ENCODE measurements at regions not wholly inside any gene's neighbourhood (a gene's known extent, or its start where the extent isn't known, plus 50 kb on each side); places are given as distances from the start of the nearest gene placed in this dataset.

- 35 to 66% methylated on average over 1 of the region's 1 CpG for WGBS, 2 donors
- DNase-seq (no peak), ATAC-seq (ENCODE audit: low FRiP score) (no peak)
- H3K9me3 ChIP-seq (ENCODE audit: control insufficient read depth, low read length): no peaks in the 10 kb centered on the region
- H3K27ac ChIP-seq (ENCODE audit: low read depth in 1 of 2, low read length in 2 of 2): no peak overlapping the region
- H3K4me1 ChIP-seq (ENCODE audit: control insufficient read depth in 1 of 2, insufficient read depth in 2 of 2, low read length in 2 of 2): no peaks in the 10 kb centered on the region
- no peaks in the 10 kb centered on the region for H3K36me3 ChIP-seq (ENCODE audit: control insufficient read depth in 1 of 2, insufficient read depth in 2 of 2, low read length in 1 of 2)
- intact Hi-C loops (cut with DNase I): no loop called here
- H3K27me3 ChIP-seq (ENCODE audit: control insufficient read depth in 1 of 2, insufficient read depth in 2 of 2, low read length in 1 of 2): no peaks in the 10 kb centered on the region
- no peak overlapping the region for H3K4me3 ChIP-seq (ENCODE audit: low read length in 2 of 2)
Measured at GRCh38 chr1:55352811-55353180, 137.6 kb upstream of the USP24 start.

- 93 to 94% methylated on average over 7 of the region's 7 CpGs for WGBS, 2 donors
- H3K4me1 ChIP-seq (ENCODE audit: control insufficient read depth in 1 of 2, insufficient read depth in 2 of 2, low read length in 2 of 2): no peaks in the 10 kb centered on the region
- DNase-seq: no peak
- peak; percentile 39 for ATAC-seq (ENCODE audit: low FRiP score)
- no peaks in the 10 kb centered on the region for H3K27me3 ChIP-seq (ENCODE audit: control insufficient read depth in 1 of 2, insufficient read depth in 2 of 2, low read length in 1 of 2)
- intact Hi-C loops (cut with DNase I): no loop called here
- H3K36me3 ChIP-seq (ENCODE audit: control insufficient read depth in 1 of 2, insufficient read depth in 2 of 2, low read length in 1 of 2): no peaks in the 10 kb centered on the region
- H3K4me3 ChIP-seq (ENCODE audit: low read length in 2 of 2): no peak overlapping the region
- H3K27ac ChIP-seq (ENCODE audit: low read depth in 1 of 2, low read length in 2 of 2): no peak overlapping the region
- no peaks in the 10 kb centered on the region for H3K9me3 ChIP-seq (ENCODE audit: control insufficient read depth, low read length)
Measured at GRCh38 chr1:55352080-55352810, 137.1 kb upstream of the USP24 start.

DNA sequence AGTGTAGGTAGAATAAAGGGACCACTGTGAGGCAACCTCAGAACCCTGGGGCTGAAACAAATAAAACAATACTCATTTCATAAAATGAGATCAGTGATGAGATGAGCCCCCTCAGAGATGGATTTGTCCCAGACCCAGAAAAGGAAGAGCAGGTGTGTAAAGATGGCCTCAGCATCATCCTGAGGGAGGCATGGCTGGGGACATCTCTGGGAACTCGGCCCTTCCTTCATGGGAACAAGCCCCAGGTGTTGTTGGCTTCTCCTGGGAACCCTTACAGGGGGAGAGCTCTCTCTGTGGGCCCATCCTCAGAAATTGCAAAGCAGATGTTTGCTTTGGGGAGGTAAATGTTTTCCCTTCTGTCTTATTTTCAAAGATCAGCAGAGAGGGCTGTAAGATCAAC is 133.2 kb upstream of the USP24 start:
- Histone ChIP-seq H3K27ac (ENCODE audit: low read depth in 1 of 2, low read length in 2 of 2) (no peak overlapping the region), H3K4me1 (ENCODE audit: control insufficient read depth in 1 of 2, insufficient read depth in 2 of 2, low read length in 2 of 2) (no peaks in the 10 kb centered on the region), H3K27me3 (ENCODE audit: control insufficient read depth in 1 of 2, insufficient read depth in 2 of 2, low read length in 1 of 2) (no peaks in the 10 kb centered on the region), H3K9me3 (ENCODE audit: control insufficient read depth, low read length) (no peaks in the 10 kb centered on the region), H3K4me3 (ENCODE audit: low read length in 2 of 2) (no peak overlapping the region), H3K36me3 (ENCODE audit: control insufficient read depth in 1 of 2, insufficient read depth in 2 of 2, low read length in 1 of 2) (no peaks in the 10 kb centered on the region)
- intact Hi-C loops (cut with DNase I): no loop called here
- ATAC-seq (ENCODE audit: low FRiP score): no peak
- WGBS, 2 donors: 1 to 43% methylated on average over 1 of the region's 1 CpG
- DNase-seq: no peak

GRCh38 chr1:55347866-55348265 is 132.7 kb upstream of the USP24 start:
- no peak overlapping the region for H3K27ac ChIP-seq (ENCODE audit: low read depth in 1 of 2, low read length in 2 of 2)
- 63 to 64% methylated on average over 2 of the region's 2 CpGs for WGBS, 2 donors
- ATAC-seq (ENCODE audit: low FRiP score): no peak
- H3K27me3 ChIP-seq (ENCODE audit: control insufficient read depth in 1 of 2, insufficient read depth in 2 of 2, low read length in 1 of 2): no peaks in the 10 kb centered on the region
- no peak for DNase-seq
- intact Hi-C loops (cut with DNase I): no loop called here
- no peaks in the 10 kb centered on the region for H3K36me3 ChIP-seq (ENCODE audit: control insufficient read depth in 1 of 2, insufficient read depth in 2 of 2, low read length in 1 of 2)
- no peak overlapping the region for H3K4me3 ChIP-seq (ENCODE audit: low read length in 2 of 2)
- H3K9me3 ChIP-seq (ENCODE audit: control insufficient read depth, low read length): no peaks in the 10 kb centered on the region
- H3K4me1 ChIP-seq (ENCODE audit: control insufficient read depth in 1 of 2, insufficient read depth in 2 of 2, low read length in 2 of 2): no peaks in the 10 kb centered on the region

DNA sequence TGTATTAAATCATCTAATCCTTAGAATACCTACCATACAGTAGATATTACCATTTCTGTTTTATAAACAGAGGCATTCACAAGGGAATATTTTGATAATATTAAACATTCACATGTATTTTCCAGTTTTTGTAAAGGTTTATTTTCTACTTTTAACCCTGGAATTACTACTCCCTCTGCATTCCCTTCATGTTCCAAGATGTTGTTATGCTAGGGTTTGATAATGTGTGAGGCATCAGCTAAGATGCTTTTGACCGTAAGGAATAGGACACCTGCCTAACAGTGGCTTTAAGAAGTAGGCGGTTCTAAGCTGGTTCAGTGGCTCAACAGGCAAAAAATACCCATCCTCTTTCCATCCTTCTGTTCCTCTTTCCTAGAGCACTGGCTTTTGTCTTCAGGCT is 131.9 kb upstream of the USP24 start:
- no peak for ATAC-seq (ENCODE audit: low FRiP score)
- DNase-seq: no peak
- Histone ChIP-seq H3K4me3 (ENCODE audit: low read length in 2 of 2) (no peak overlapping the region), H3K4me1 (ENCODE audit: control insufficient read depth in 1 of 2, insufficient read depth in 2 of 2, low read length in 2 of 2) (no peaks in the 10 kb centered on the region), H3K27me3 (ENCODE audit: control insufficient read depth in 1 of 2, insufficient read depth in 2 of 2, low read length in 1 of 2) (no peaks in the 10 kb centered on the region), H3K9me3 (ENCODE audit: control insufficient read depth, low read length) (no peaks in the 10 kb centered on the region), H3K27ac (ENCODE audit: low read depth in 1 of 2, low read length in 2 of 2) (no peak overlapping the region), H3K36me3 (ENCODE audit: control insufficient read depth in 1 of 2, insufficient read depth in 2 of 2, low read length in 1 of 2) (no peaks in the 10 kb centered on the region)
- intact Hi-C loops (cut with DNase I): no loop called here
- 88 to 92% methylated on average over 2 of the region's 2 CpGs for WGBS, 2 donors

DNA sequence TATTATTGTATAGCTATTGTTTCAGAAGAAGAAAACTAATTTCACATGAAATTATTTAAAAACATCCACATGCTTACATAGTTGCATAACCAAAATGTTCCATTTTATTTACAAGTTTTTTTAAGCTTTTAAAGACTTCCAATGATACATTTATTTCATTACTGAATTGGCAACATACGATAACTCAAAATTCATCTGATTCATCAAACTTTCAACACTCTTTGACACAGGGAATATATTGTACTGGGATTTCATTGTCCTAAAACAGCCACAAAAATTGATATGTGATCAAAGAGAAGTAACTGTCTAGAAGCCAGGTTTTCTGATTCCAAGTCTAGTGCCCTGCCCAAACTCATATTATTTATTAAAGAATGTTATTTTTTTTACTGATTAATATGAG is 131.4 kb upstream of the USP24 start:
- Histone ChIP-seq H3K4me3 (ENCODE audit: low read length in 2 of 2) (no peak overlapping the region), H3K4me1 (ENCODE audit: control insufficient read depth in 1 of 2, insufficient read depth in 2 of 2, low read length in 2 of 2) (no peaks in the 10 kb centered on the region), H3K27me3 (ENCODE audit: control insufficient read depth in 1 of 2, insufficient read depth in 2 of 2, low read length in 1 of 2) (no peaks in the 10 kb centered on the region), H3K9me3 (ENCODE audit: control insufficient read depth, low read length) (no peaks in the 10 kb centered on the region), H3K36me3 (ENCODE audit: control insufficient read depth in 1 of 2, insufficient read depth in 2 of 2, low read length in 1 of 2) (no peaks in the 10 kb centered on the region), H3K27ac (ENCODE audit: low read depth in 1 of 2, low read length in 2 of 2) (no peak overlapping the region)
- WGBS, 2 donors: 70 to 82% methylated on average over 1 of the region's 1 CpG
- no peak for DNase-seq
- no peak for ATAC-seq (ENCODE audit: low FRiP score)
- intact Hi-C loops (cut with DNase I): no loop called here

DNA sequence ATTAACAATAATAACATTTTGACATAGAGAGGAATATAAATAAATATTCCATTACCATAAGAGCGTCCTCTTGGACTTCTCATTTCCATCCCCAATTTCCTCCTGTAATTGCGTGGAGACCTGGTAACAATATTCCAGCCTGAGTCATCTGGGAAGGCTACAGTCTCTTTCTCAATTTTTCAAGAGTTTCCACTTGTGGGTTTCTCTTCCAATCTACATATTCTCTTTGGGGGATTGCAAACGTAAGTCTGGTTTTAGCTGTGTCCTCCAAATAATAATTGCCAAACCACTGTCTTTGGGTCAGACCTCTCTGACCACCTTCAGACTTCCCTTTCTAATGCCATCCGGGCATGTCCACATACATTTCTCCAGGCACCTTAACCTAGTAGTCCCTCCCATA is 124.5 kb upstream of the USP24 start:
- 96 to 97% methylated on average over 4 of the region's 4 CpGs for WGBS, 2 donors
- DNase-seq (no peak), ATAC-seq (ENCODE audit: low FRiP score) (no peak)
- no peak overlapping the region for H3K4me3 ChIP-seq (ENCODE audit: low read length in 2 of 2)
- H3K36me3 ChIP-seq (ENCODE audit: control insufficient read depth in 1 of 2, insufficient read depth in 2 of 2, low read length in 1 of 2): no peaks in the 10 kb centered on the region
- intact Hi-C loops (cut with DNase I): no loop called here
- H3K27me3 ChIP-seq (ENCODE audit: control insufficient read depth in 1 of 2, insufficient read depth in 2 of 2, low read length in 1 of 2): no peaks in the 10 kb centered on the region
- no peaks in the 10 kb centered on the region for H3K4me1 ChIP-seq (ENCODE audit: control insufficient read depth in 1 of 2, insufficient read depth in 2 of 2, low read length in 2 of 2)
- H3K9me3 ChIP-seq (ENCODE audit: control insufficient read depth, low read length): peaks cover 4% of the 10 kb centered on the region
- no peak overlapping the region for H3K27ac ChIP-seq (ENCODE audit: low read depth in 1 of 2, low read length in 2 of 2)

DNA sequence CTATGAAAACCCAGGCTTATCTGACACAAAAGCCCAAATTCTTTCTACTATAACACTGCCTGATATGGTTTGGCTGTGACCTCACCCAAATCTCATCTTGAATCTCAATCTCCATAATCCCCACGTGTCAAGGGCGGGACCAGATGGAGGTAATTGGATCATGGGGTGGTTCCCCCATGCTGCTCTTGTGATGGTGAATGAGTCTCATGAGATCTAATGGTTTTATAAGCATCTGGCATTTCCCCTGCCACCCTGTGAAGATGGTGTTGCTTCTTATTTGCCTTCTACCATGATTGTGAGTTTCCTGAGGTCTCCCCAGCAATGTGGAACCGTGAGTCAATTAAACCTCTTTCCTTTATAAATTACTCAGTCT is 123.3 kb upstream of the USP24 start:
- no peak overlapping the region for H3K27ac ChIP-seq (ENCODE audit: low read depth in 1 of 2, low read length in 2 of 2)
- no peak for ATAC-seq (ENCODE audit: low FRiP score)
- WGBS, 2 donors: 63 to 84% methylated on average over 3 of the region's 3 CpGs
- no peak overlapping the region for H3K4me3 ChIP-seq (ENCODE audit: low read length in 2 of 2)
- H3K9me3 ChIP-seq (ENCODE audit: control insufficient read depth, low read length): peaks cover 4% of the 10 kb centered on the region
- no peaks in the 10 kb centered on the region for H3K4me1 ChIP-seq (ENCODE audit: control insufficient read depth in 1 of 2, insufficient read depth in 2 of 2, low read length in 2 of 2)
- no peaks in the 10 kb centered on the region for H3K27me3 ChIP-seq (ENCODE audit: control insufficient read depth in 1 of 2, insufficient read depth in 2 of 2, low read length in 1 of 2)
- no peaks in the 10 kb centered on the region for H3K36me3 ChIP-seq (ENCODE audit: control insufficient read depth in 1 of 2, insufficient read depth in 2 of 2, low read length in 1 of 2)
- DNase-seq: no peak
- intact Hi-C loops (cut with DNase I): no loop called here

GRCh38 chr1:55337801-55338447 is 122.8 kb upstream of the USP24 start:
- intact Hi-C loops (cut with DNase I): no loop called here

More at GRCh38 chr1:55337801-55338447, 122.8 kb upstream of the USP24 start:
- 53 to 67% methylated on average over 5 of the region's 5 CpGs for WGBS, 2 donors
- Histone ChIP-seq H3K27me3 (ENCODE audit: control insufficient read depth in 1 of 2, insufficient read depth in 2 of 2, low read length in 1 of 2) (no peaks in the 10 kb centered on the region), H3K36me3 (ENCODE audit: control insufficient read depth in 1 of 2, insufficient read depth in 2 of 2, low read length in 1 of 2) (no peaks in the 10 kb centered on the region), H3K4me1 (ENCODE audit: control insufficient read depth in 1 of 2, insufficient read depth in 2 of 2, low read length in 2 of 2) (no peaks in the 10 kb centered on the region), H3K27ac (ENCODE audit: low read depth in 1 of 2, low read length in 2 of 2) (no peak overlapping the region), H3K9me3 (ENCODE audit: control insufficient read depth, low read length) (peaks cover 4% of the 10 kb centered on the region), H3K4me3 (ENCODE audit: low read length in 2 of 2) (no peak overlapping the region)
- DNase-seq (no peak), ATAC-seq (ENCODE audit: low FRiP score) (no peak)

Data from aorta (tissue), 5 donors.